Natural killer cell (primary cell): ENCODE measurements at regions not wholly inside any gene's neighbourhood (a gene's known extent, or its start where the extent isn't known, plus 50 kb on each side); places are given as distances from the start of the nearest gene placed in this dataset.

Experiments
- ATAC-seq, 3 donors: fragments of 150-1000 bp in 2 of 3; fragments of 200-7000 bp in 1 of 3; cut with Tn5 transposase; 1 replicate in 1 of 3; 2 replicates in 2 of 3; pipeline ENCODE4 v1.10.0; 2021; ENCODE audit warnings: mild to moderate bottlenecking in 2 of 3, moderate library complexity in 2 of 3
- DNase-seq, 2 donors: peaks; one replicate each; pipeline versions ENCODE4 v3.0.0 to v3.0.0-alpha.2; 2013 to 2021; ENCODE audit warnings: mixed read lengths in 1 of 2
- H3K27ac ChIP-seq: one replicate; pipeline ENCODE4 v1.5.1; 2013; ENCODE audit warnings: mild to moderate bottlenecking, low read length
- H3K27me3 ChIP-seq: one replicate; pipeline ENCODE4 v1.6.1; 2013; ENCODE audit warnings: low read length; ENCODE audit not compliant: control insufficient read depth, insufficient read depth
- H3K36me3 ChIP-seq: one replicate; pipeline ENCODE4 v1.6.1; 2013; ENCODE audit warnings: low read length; ENCODE audit not compliant: control insufficient read depth, insufficient read depth
- H3K4me1 ChIP-seq: one replicate; pipeline ENCODE4 v1.6.1; 2013; ENCODE audit warnings: low read length; ENCODE audit not compliant: control insufficient read depth, insufficient read depth
- H3K4me3 ChIP-seq: one replicate; pipeline ENCODE4 v1.5.1; 2013; ENCODE audit warnings: low read length
- H3K9me3 ChIP-seq: one replicate; pipeline ENCODE4 v1.6.1; 2013; ENCODE audit warnings: low read length; ENCODE audit not compliant: control insufficient read depth, insufficient read depth
- H3K27ac Mint-ChIP-seq, 2 donors: one replicate each; pipeline ENCODE4 v1.8.0; 2022; ENCODE audit warnings: mild to moderate bottlenecking in 2 of 2, mixed read lengths in 2 of 2, moderate library complexity in 1 of 2
- H3K27me3 Mint-ChIP-seq, 2 donors: one replicate each; pipeline ENCODE4 v1.8.0; 2022; ENCODE audit warnings: low read depth in 2 of 2, mixed read lengths in 2 of 2
- H3K36me3 Mint-ChIP-seq: one replicate; pipeline ENCODE4 v1.8.0; 2022; ENCODE audit warnings: mixed read lengths
- H3K4me1 Mint-ChIP-seq, 2 donors: one replicate each; pipeline ENCODE4 v1.8.0; 2022; ENCODE audit warnings: mixed read lengths in 2 of 2
- H3K4me3 Mint-ChIP-seq: one replicate; pipeline ENCODE4 v1.8.0; 2022; ENCODE audit warnings: mild to moderate bottlenecking, moderate library complexity, mixed read lengths
- H3K9me3 Mint-ChIP-seq, 2 donors: one replicate each; pipeline ENCODE4 v1.8.0; 2022; ENCODE audit warnings: mixed read lengths in 2 of 2
- CTCF ChIP-seq: fragments of 200-600 bp; IDR thresholded peaks from one replicate; pipeline ENCODE4 v1.8.0; 2022; ENCODE audit warnings: antibody characterized with exemption
- WGBS: methylation state at CpG from one replicate; pipeline ENCODE4 v1.1.7; 2013; ENCODE audit warnings: missing lambda C conversion rate; ENCODE audit not compliant: insufficient coverage; 5-methylcytosine and 5-hydroxymethylcytosine counted together
- intact Hi-C: fragments of 100-400 bp; cut with micrococcal nuclease; formaldehyde crosslinking; loops from one replicate; pipeline ENCODE4 v1.14.2; 2022

- H3K27me3 Mint-ChIP-seq, result no peaks in the 10 kb centered on the region
- H3K9me3 Mint-ChIP-seq, result peaks cover 2 to 9% of the 10 kb centered on the region in 2 donors
- no peaks in the 10 kb centered on the region for H3K9me3 ChIP-seq
- no peaks in the 10 kb centered on the region for H3K4me1 Mint-ChIP-seq
- no peak overlapping the region for H3K27ac Mint-ChIP-seq
- 96% methylated on average over 8 of the region's 8 CpGs for WGBS
- no peaks in the 10 kb centered on the region for H3K4me1 ChIP-seq
- DNase-seq (no peak), ATAC-seq (no peak)
- H3K4me3 ChIP-seq, result no peak overlapping the region
- no peaks in the 10 kb centered on the region for H3K27me3 ChIP-seq
- no peak overlapping the region for H3K4me3 Mint-ChIP-seq
- TF ChIP-seq CTCF, result no peak
- H3K36me3 ChIP-seq, result no peaks in the 10 kb centered on the region
- intact Hi-C loops, result no loop called here
- no peak overlapping the region for H3K27ac ChIP-seq
- no peaks in the 10 kb centered on the region for H3K36me3 Mint-ChIP-seq
These were observed 374.5 kb upstream of the RBFOX1 start for GRCh38 chr16:6958184-6958583.

- TF ChIP-seq CTCF, result no peak
- ATAC-seq, result no peak
- H3K9me3 Mint-ChIP-seq, result peaks cover 2 to 9% of the 10 kb centered on the region in 2 donors
- intact Hi-C loops, result no loop called here
- no peaks in the 10 kb centered on the region for H3K36me3 ChIP-seq
- H3K27me3 Mint-ChIP-seq, result no peaks in the 10 kb centered on the region
- WGBS, result 83% methylated on average over 4 of the region's 4 CpGs
- no peaks in the 10 kb centered on the region for H3K4me1 Mint-ChIP-seq
- no peak overlapping the region for H3K27ac ChIP-seq
- no peaks in the 10 kb centered on the region for H3K36me3 Mint-ChIP-seq
- no peak overlapping the region for H3K27ac Mint-ChIP-seq
- DNase-seq, result no peak
- H3K4me1 ChIP-seq, result no peaks in the 10 kb centered on the region
- no peak overlapping the region for H3K4me3 ChIP-seq
- H3K4me3 Mint-ChIP-seq, result no peak overlapping the region
- no peaks in the 10 kb centered on the region for H3K27me3 ChIP-seq
- no peaks in the 10 kb centered on the region for H3K9me3 ChIP-seq
These were observed 375.0 kb upstream of the RBFOX1 start for GRCh38 chr16:6957681-6958080.

GRCh38 chr16:6956511-6956910 lies 376.1 kb upstream of the RBFOX1 start:
- no peak for TF ChIP-seq CTCF
- H3K27ac Mint-ChIP-seq, result no peak overlapping the region
- no peaks in the 10 kb centered on the region for H3K36me3 Mint-ChIP-seq
- Histone ChIP-seq H3K36me3 (no peaks in the 10 kb centered on the region), H3K4me1 (no peaks in the 10 kb centered on the region), H3K9me3 (no peaks in the 10 kb centered on the region), H3K27ac (no peak overlapping the region), H3K4me3 (no peak overlapping the region), H3K27me3 (no peaks in the 10 kb centered on the region)
- peaks cover 2 to 9% of the 10 kb centered on the region in 2 donors for H3K9me3 Mint-ChIP-seq
- 85% methylated on average over 3 of the region's 3 CpGs for WGBS
- H3K4me1 Mint-ChIP-seq, result no peaks in the 10 kb centered on the region
- ATAC-seq (no peak), DNase-seq (no peak)
- no peaks in the 10 kb centered on the region for H3K27me3 Mint-ChIP-seq
- intact Hi-C loops, result no loop called here
- H3K4me3 Mint-ChIP-seq, result no peak overlapping the region

- Mint-ChIP-seq H3K27ac (no peak overlapping the region), H3K36me3 (no peaks in the 10 kb centered on the region), H3K9me3 (peaks cover 2 to 6% of the 10 kb centered on the region in 2 donors), H3K4me1 (no peaks in the 10 kb centered on the region), H3K27me3 (no peaks in the 10 kb centered on the region), H3K4me3 (no peak overlapping the region)
- Histone ChIP-seq H3K4me3 (no peak overlapping the region), H3K4me1 (no peaks in the 10 kb centered on the region), H3K27ac (no peak overlapping the region), H3K27me3 (no peaks in the 10 kb centered on the region), H3K9me3 (no peaks in the 10 kb centered on the region), H3K36me3 (no peaks in the 10 kb centered on the region)
- ATAC-seq (no peak), DNase-seq (no peak)
- WGBS, result 91% methylated on average over 2 of the region's 3 CpGs
- intact Hi-C loops, result no loop called here
- TF ChIP-seq CTCF, result no peak
These were observed 377.3 kb upstream of the RBFOX1 start for GRCh38 chr16:6955303-6955702.
